SK-N-MC (cell line): ENCODE measurements at regions not wholly inside any gene's neighbourhood (a gene's known extent, or its start where the extent isn't known, plus 50 kb on each side); places are given as distances from the start of the nearest gene placed in this dataset.

Experiments
- EZH2 ChIP-seq: fragments of 200-600 bp; sonication (generic); IDR thresholded peaks from one replicate; pipeline ENCODE4 v1.6.1; 2017; ENCODE audit warnings: antibody characterized with exemption
- POLR2AphosphoS5 ChIP-seq: IDR thresholded peaks from 2 replicates; pipeline ENCODE4 v1.6.1; 2012; ENCODE audit warnings: mild to moderate bottlenecking, low read depth, low read length, borderline replicate concordance

- TF ChIP-seq EZH2 (no peak), POLR2AphosphoS5 (no peak)
Measured at GRCh38 chr12:127237151-127237550, 1029.8 kb upstream of the TMEM132C start.
